GM18909 (cell line): ENCODE measurements at regions not wholly inside any gene's neighbourhood (a gene's known extent, or its start where the extent isn't known, plus 50 kb on each side); places are given as distances from the start of the nearest gene placed in this dataset.
"Not testable (repeated sequence)": the region's sequence is repeated elsewhere in the genome, so short reads cannot be mapped to it uniquely, and the experiment has no call there.

ENCODE experiments used
- ATAC-seq: cut with Tn5 transposase; IDR thresholded peaks from one replicate; pipeline ENCODE4 v1.9.1; 2021; ENCODE audit warnings: mild to moderate bottlenecking; ENCODE audit not compliant: unreplicated experiment, poor library complexity

DNA sequence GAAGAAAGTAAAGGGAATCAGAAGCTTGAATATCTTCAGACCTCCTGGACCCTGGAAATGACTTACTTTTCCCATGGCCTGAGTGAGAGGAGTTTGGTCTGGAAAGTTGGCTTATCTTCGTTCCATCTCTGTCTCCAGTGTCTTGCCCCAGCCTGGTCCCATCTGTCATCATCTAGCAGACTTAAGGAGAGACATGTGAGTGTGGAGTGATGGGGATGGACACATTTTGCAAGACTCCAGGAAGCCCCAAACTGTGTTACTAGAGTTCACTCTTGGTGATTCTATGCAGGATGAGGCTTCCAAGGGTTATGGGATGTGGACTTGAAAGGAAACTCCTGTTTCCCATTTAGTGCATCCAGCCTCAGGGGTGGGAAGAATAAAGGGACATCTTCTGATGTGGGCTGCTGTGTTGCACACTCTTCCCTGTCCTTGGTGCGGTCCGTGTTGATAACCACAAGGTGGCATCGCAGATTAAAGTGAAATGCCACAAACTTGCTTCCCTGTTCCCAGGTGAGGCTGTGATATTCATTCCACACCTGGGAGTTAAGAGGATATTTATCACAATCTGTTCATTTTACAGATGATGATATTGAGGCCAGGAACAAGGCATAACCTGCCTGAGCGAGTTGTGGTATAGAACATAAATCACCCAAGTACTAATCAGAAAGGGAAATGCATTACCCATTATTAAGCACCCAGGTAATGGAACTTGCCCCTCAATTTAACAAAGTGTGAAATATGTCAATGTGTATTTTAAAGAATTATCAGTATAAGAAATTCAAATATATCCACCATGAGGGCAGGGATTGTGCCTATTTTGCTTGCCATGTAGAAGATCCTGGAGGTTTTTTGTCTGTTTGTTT is 269.9 kb upstream of the PAPPA start:
- no peak for ATAC-seq

DNA sequence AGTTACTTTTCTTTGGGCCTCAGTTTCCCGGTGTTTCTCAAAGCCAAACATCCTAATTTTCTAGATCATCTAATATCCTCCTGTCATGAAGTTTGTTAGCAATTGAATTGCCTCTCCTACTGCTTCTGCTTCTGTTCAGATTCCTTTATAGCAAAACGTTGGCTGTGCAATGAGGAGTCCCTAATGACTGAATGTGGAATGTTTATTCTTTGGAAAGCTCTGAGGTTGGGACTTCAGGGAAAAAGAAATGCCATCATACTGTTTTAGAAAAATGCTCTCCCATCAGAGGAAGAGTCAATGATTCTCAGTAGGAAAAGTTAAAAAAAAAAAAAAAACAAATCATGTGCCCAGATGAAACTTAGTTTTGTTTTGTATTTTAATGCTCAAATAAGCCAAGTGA is 268.7 kb upstream of the PAPPA start:
- ATAC-seq, result no peak

DNA sequence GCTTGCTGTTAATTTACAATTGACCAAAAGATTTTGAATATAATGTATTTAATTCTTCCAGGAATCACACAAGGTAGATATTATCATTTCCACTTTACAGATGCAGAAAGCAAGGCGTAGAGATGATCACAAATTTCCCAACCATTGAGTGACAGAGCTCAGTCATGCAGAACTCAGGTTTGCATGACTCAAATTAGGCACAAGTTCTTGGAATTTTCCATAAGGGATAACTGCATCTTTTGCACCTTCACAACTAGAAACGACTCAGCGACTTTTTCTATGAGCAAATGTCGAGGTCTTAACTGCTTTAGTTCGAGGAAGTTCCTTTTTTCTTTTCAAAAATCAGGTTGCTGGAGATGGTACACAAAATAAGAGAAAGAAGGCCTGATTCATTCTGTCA is 265.5 kb upstream of the PAPPA start:
- ATAC-seq, result no peak

DNA sequence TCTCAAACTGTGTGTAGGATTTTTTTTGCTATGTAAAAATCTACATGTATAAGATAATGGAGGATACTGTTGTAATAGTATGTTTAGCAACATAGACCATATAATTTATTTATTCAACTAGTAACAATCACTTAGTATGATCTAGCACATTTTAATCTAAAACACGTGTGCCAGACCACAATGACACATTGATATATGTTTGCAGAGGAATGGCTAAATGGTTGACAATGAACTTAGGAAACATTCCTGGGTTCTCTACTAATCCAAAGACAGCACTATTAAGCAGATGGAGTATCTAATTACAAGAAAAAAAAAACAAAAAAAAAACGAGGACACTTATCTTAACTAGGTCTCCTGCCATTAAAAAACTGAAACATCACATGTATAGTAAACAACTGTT is 261.7 kb upstream of the PAPPA start:
- ATAC-seq, result no peak

DNA sequence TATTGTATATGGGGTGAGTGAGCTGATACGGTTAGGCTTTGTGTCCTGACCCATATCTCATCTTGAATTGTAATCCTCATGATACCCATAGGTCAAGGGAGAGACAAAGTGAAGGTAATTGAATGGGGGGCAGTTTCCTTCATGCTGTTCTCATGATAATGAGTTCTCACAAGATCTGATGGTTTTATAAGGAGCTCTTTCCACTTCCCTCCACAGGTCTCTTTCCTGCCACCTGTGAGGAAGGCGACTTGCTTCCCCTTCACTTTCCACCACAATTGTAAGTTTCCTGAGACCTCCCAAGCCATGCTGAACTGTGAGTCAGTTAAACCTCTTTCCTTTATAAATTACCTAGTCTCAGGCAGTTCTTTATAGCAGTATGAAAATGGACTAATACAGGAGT is 255.1 kb upstream of the PAPPA start:
- ATAC-seq, result not testable (repeated sequence)

DNA sequence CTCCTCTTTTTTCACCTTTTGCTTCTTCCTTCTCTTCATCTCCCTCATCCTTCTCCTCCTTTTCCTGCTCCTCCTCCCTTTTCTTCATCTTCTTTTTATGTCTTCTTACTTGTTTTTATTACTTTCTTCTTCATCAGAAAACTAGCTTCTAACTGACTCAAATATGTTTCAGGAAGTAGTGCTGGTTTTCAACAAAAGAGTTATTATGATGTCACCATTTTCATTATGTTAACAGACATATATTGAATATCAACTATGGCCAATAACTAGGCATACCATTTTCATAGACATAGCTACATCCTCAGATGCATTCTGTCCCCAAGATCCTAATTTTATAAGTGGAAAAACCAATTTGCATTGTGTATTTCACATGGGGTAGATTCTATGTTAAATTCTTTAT is 252.9 kb upstream of the PAPPA start:
- no peak for ATAC-seq

DNA sequence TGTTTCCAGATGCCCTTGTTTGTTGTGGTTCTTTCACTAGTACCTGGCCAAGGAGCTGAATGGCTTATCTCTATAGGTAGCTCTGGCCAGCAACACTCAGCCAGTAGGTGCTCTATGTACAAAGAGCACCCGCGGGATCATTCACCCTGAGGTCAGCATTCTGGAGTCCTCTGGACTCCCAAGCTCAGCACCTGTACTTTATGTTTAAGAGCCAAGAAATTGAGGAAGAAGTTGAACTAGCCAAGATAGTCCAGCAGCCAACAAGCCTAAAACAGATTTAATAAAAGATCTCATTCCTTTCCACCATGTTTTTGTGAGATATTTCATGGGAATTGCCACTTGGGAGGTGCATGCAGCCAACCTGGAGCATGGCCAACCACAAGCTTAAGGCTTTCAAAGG is 242.6 kb upstream of the PAPPA start:
- no peak for ATAC-seq

DNA sequence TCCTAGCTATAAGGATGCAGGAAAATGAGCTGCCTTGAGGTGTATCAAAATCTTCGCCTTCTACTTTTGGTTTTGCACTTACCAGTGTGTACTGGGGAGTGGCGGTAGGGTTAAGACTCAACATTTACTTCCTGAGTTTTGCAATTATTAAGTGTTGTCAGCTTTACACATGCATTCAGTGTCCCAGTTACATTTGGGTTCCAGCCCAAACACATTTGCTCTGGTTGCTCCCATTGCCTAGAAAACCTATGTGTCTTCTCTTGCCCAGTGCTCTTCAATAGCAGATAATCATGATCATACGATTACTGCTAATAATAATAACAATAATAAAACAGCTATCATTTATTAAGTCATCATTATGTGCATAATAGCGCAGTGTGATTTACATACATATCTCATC is 241.5 kb upstream of the PAPPA start:
- no peak for ATAC-seq

DNA sequence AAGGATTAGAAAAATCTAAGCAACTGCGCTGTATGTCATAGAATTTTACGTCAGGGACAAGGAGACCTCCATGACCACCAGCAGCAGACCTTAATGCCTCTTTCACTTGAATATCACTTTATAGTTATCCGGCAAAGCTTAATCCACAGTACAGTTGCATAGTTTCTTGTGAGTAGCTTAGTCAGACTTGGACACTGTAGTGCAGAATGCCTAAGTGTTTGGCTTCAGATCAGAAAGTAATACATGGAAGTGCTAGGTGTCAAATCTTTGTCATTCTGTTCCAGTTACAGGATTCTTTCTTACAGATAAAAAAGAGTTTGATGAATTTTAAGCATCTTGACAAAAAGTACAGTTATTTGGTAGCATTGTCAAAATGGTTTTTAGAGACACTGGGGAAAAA is 239.9 kb upstream of the PAPPA start:
- no peak for ATAC-seq

DNA sequence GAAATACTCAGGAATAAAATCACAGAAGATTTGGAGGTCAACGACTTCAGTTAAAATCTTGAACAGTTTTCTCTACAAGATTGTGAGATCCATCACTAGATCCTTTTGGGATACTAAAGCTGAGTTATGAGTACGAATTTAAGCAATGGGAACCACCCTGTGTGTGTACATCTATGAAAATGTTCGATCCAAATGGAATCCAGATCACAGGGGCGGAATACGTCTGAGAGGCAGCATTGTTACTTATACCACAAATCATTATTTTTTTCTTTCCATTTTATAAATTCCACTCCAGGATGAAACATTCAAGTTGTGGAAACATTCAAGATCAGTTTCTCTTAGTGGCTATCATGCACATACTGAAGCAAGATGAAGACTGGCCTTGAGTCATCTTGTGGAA is 239.3 kb upstream of the PAPPA start:
- no peak for ATAC-seq

DNA sequence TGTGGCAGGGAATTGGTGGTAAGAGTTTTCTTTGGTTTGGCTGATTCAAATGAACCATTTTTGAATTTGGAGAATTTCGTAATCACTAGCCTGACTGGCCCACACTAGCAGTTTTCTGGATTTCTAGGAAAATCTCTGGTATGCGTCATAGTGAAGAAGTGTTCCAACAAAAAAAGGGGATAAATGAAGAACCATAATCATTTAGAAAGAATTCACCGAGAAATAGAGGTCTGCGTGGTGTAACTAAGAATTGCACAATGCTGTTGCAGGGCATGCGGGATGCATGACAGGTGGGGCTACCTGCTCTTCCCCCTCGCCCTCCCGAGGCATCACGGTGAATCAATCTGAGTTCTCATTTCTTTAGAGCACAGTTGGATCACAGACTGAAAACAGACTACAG is 232.3 kb upstream of the PAPPA start:
- no peak for ATAC-seq

DNA sequence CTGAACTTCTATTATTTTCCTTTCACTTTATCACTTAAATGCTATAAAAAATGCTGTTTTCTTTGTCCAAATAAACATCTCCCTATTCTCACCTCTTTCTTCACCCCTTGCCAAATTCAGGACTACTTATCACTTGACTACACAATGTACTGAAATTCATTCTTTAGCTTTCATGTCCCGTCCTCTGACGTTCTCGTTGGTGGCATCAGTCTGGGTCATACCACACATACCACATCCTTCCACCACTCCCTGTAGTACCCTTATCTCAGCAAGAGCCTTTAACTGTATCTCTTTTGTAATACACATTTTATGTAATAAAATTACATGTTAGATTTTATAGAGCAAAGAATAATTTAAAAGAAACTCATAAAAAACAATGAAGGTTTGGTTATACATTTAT is 231.1 kb upstream of the PAPPA start:
- ATAC-seq, result no peak

DNA sequence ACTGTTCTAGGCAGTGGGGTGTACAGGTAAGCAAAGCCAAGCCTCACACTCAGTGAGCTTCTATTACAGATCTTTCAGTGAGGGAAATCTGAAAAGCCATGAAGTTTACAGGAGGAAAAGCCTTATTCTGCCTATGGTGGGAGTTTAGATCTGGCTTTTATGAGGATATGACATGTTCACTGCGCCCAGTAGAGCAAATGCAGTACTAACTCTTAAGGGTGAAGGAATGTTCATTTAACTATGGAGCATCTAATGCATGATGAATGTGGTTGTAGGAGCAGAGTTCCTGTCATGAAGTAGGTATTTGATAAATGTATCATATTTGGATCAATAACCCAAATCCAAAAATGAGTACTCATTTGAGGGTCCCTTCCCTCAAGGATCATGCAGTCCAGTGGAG is 230.2 kb upstream of the PAPPA start:
- ATAC-seq, result no peak

DNA sequence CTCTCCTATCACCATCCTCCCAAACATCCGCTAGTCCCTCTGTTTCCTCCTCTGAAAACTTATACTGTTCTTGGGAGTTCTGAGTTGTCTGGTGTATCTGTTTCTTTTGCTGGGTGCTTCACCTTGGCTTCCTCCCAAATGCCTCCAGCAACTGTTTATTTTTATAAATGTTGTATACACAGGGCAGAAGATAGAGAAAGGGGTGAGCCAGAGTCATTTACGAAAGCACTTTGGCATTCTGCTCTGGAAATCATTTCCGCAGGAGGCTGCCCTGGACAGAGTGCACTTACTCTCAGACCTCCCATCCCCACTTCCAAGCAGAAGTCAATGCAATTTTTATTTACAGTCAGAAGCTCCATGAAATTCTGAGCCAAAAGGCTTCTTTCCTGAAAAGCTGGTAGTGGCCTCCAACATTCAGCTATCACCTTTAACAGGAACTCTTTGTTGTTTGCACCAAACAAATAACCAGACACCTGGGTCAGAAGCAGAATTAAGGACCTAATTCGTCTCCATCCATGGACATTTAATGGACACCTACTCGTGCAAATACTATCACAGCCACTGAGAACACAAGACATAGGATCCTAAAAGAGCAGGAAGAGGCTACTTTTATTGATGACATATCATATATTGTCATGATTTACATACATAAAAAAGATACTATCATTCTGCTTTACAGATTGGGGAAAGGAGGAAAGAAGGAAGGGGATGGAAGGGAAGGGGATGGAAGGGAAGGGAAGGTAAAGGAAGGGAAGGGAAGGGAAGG is 229.5 kb upstream of the PAPPA start:
- no peak for ATAC-seq

DNA sequence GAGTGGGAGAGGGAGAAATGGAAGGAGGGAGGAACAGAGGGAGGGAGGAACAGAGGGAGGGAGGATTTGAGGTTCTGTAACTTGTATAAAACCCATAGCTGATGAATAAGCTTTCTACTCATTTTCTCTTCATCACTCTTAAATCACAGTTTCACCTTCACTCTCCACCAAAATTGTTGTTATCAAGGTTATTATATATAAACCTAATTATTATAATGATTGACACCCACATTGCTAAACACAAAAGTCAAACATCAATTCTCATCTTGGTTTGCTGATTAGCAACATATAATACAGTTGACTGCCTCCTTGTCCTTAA is 229.0 kb upstream of the PAPPA start:
- ATAC-seq, result no peak

DNA sequence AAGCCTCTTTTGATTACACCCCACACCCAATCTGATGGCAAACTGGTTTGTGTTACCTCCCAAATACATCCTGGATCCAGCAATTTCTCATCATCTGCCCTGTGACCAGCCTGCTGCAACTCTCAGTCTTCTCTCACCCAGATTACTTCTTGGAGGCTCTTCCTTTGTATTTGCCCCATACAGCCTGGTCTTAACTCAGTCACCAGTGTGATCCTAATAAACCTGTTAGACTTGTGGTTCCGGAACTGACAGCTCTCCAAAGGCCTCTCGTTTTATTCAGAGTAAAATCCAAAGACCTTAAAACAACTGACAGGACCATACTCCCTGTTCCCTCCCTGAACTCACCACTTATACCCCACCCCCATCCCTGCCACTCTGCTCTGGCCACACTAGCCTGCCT is 228.2 kb upstream of the PAPPA start:
- no peak for ATAC-seq

DNA sequence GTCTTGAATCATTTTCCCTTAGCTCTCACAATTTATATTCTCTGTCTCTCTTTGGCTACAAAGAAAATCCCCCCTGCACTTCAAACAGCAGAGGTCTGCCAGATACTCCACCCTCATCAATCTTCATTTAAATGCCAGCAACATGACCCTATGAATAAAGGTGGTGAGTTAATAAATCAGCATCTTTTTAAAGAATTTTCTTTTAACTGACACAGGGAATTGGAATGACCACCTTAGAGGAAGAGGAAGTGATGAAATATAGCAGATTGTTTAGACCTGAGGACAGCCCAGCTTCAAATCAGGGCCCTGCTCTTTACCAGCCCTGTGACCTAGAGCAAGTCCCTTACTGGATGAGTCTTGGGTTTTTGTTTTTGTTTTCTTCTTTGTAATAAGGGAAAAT is 223.1 kb upstream of the PAPPA start:
- ATAC-seq, result no peak

DNA sequence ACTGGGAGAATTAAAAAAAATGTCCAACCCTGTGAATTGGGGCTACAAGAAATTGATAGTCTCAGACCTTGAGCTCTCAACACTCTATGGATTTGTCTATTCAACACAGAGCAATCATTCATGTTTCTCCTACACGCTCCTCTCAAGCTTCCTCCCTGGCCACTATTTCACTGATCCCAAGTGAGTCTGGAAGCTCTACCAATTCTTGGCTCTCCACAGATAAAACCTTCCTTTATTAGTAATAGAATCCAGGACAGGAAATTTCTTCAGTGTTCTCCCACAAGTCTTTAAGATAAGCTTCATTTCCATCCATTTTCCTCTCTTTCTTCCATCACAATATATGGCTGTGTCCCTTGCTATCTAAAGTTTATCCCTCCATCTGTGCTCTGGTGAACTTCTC is 215.1 kb upstream of the PAPPA start:
- no peak for ATAC-seq

DNA sequence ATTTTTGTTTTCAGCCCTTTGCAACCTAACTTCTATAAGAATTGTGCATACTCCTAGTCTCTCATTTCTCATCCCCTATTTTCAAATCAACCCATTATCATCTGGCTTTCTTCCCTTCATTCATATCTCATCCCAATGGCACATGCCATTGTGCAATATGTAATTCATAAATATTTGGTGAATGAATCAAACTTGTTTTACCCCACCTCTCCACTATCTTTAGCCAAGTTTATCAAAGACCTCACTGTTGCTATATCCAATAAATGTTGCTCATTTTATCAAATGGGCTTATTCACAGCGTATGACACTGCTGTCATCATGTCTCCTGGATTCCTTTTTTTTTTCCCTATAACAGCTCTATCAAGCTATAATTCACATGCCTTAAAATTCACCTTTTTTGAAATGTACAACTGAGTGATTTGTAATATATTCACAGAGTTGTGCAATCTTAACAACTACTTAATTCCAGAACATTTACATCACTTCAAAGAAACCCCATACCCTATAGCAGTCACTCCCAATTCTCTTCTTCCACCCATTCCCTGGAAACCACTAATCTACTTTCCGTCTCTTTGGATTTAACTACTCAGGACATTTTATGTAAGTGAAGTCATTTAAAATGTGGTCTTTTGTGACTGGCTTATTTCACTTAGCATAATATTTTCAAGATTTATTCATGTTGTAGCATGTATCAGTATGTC is 214.4 kb upstream of the PAPPA start:
- ATAC-seq, result no peak

DNA sequence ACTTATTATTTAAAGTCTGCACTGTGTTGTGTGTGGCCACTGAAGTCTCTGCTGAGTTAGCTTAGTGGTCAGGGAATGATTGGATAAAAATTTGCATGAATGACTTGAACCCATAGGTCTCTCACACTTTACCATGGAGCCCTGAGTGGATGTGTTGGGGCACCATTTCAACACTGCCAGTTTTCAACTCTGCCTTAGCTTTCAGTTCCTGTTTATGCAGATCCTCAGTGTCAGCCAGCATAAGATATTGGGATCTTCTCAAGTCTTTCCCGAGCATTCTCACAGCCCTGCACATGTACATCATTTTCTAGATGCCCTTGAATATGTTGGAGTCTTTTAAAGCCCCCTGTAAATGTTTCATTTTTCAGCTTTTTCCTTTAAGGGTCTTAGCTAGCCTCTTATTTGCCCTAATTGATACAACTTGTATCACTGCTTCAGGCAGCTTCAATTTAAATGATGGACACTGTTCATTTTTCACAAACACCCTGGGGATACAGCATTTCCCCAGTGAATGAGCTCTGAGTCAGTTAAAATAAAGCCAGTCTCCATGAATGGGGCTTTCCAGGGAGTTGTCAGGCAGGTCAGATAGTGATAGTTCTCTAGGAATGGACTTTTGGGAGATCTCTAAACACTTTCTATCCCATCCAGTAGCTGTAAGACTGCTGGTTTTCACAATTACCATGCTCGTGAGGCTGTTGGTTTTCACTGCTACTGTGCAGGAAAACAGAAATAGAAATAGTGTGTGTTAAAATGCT is 211.9 kb upstream of the PAPPA start:
- ATAC-seq, result no peak
